Gastrocnemius medialis (tissue), 4 donors: ENCODE measurements at regions not wholly inside any gene's neighbourhood (a gene's known extent, or its start where the extent isn't known, plus 50 kb on each side); places are given as distances from the start of the nearest gene placed in this dataset.

Experiments
- POLR2A ChIP-seq, 2 donors: fragments of 450-650 bp; IDR thresholded peaks; one replicate each; pipeline ENCODE4 v1.6.1; 2017; ENCODE audit warnings: antibody characterized with exemption in 2 of 2, mild to moderate bottlenecking in 2 of 2, moderate library complexity in 2 of 2
- TF ChIP-seq, protein P1 (sequence below), 5 experiments: fragments of 450-650 bp in 3 of 5; fragments of 200-600 bp in 2 of 5; sonication (generic) in 2 of 5; IDR thresholded peaks in 4 of 5; conservative IDR thresholded peaks in 1 of 5; 1 replicate in 4 of 5; 2 replicates in 1 of 5; pipeline ENCODE4 v1.5.1; 2016 to 2019; ENCODE audit warnings: antibody characterized with exemption in 5 of 5, mild to moderate bottlenecking in 3 of 5, moderate library complexity in 3 of 5

- TF ChIP-seq, protein P1, sequence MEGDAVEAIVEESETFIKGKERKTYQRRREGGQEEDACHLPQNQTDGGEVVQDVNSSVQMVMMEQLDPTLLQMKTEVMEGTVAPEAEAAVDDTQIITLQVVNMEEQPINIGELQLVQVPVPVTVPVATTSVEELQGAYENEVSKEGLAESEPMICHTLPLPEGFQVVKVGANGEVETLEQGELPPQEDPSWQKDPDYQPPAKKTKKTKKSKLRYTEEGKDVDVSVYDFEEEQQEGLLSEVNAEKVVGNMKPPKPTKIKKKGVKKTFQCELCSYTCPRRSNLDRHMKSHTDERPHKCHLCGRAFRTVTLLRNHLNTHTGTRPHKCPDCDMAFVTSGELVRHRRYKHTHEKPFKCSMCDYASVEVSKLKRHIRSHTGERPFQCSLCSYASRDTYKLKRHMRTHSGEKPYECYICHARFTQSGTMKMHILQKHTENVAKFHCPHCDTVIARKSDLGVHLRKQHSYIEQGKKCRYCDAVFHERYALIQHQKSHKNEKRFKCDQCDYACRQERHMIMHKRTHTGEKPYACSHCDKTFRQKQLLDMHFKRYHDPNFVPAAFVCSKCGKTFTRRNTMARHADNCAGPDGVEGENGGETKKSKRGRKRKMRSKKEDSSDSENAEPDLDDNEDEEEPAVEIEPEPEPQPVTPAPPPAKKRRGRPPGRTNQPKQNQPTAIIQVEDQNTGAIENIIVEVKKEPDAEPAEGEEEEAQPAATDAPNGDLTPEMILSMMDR (IDR thresholded peaks at IDR 0.05 in 4 of 5, conservative IDR thresholded peaks at IDR 0.05 in 1 of 5), result no peak
- TF ChIP-seq POLR2A (IDR thresholded peaks at IDR 0.05), result no peak
Measured at GRCh38 chr7:41445946-41446345, 256.9 kb downstream of the INHBA start.
